GM21447 (cell line): ENCODE measurements at regions not wholly inside any gene's neighbourhood (a gene's known extent, or its start where the extent isn't known, plus 50 kb on each side); places are given as distances from the start of the nearest gene placed in this dataset.
"Not testable (repeated sequence)": the region's sequence is repeated elsewhere in the genome, so short reads cannot be mapped to it uniquely, and the experiment has no call there.

Source experiments
- ATAC-seq: cut with Tn5 transposase; IDR thresholded peaks from one replicate; pipeline ENCODE4 v1.9.1; 2021; ENCODE audit not compliant: unreplicated experiment

GRCh38 chr13:79935121-79935520 is 405.8 kb downstream of the SPRY2 start:
- no peak for ATAC-seq

GRCh38 chr13:79933389-79933788 is 407.5 kb downstream of the SPRY2 start:
- ATAC-seq: no peak

GRCh38 chr13:79932556-79932955 is 408.4 kb downstream of the SPRY2 start:
- no peak for ATAC-seq

DNA sequence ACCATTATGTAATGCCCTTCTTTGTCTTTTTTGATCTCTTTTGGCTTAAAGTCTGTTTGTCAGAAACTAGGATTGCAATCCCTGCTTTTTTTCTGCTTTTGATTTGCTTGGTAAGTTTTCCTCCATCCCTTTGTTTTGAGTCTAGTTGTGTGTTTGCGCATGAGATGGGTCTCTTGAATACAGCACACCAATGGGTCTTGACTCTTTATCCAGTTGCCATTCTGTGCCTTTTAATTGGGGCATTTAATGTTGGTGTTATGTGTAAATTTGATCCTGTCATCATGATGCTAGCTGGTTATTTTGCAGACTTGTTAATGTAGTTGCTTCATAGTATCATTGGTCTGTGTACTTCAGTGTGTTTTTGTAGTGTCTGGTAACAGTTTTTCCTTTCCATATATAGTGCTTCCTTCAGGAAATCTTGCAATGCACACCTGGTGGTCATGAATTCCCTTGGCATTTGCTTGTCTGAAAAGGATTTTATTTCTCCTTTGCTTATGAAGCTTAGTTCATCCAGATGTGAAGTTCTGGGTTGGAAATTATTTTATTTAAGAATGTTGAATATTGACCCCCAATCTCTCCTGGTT is 416.9 kb downstream of the SPRY2 start:
- not testable (repeated sequence) for ATAC-seq

- ATAC-seq: no peak
Observed at GRCh38 chr13:79919091-79919490, 421.8 kb downstream of the SPRY2 start.

DNA sequence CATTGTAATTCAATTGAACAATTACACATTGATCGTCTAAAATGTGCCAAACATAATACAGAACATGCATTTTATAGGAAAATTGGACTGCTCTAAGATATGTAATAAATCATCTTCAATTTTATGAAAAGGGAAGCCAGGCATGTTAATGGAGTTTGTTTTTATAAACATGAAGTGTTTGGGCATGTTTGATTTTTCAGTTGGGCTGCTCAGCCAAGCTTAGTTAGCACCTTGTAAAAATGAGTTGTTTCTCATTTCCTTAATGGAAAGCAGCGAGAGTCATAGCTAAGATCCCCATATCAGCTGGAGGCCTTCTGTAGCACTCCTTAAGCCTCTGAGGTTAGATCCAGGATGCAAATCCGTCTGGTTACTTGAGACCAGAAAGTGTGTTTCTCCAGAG is 422.3 kb downstream of the SPRY2 start:
- ATAC-seq: no peak

GRCh38 chr13:79917628-79918027 is 423.3 kb downstream of the SPRY2 start:
- ATAC-seq: no peak

GRCh38 chr13:79915114-79915811 is 425.7 kb downstream of the SPRY2 start:
- ATAC-seq: no peak

GRCh38 chr13:79913141-79913827 is 427.6 kb downstream of the SPRY2 start:
- no peak for ATAC-seq

- ATAC-seq: no peak
Observed at GRCh38 chr13:79912403-79912802, 428.5 kb downstream of the SPRY2 start.

- ATAC-seq: no peak
Observed at GRCh38 chr13:79910875-79911540, 429.9 kb downstream of the SPRY2 start.

GRCh38 chr13:79909644-79910043 is 428.7 kb downstream of the NDFIP2 start:
- no peak for ATAC-seq

GRCh38 chr13:79908381-79908780 is 427.4 kb downstream of the NDFIP2 start:
- ATAC-seq: no peak

DNA sequence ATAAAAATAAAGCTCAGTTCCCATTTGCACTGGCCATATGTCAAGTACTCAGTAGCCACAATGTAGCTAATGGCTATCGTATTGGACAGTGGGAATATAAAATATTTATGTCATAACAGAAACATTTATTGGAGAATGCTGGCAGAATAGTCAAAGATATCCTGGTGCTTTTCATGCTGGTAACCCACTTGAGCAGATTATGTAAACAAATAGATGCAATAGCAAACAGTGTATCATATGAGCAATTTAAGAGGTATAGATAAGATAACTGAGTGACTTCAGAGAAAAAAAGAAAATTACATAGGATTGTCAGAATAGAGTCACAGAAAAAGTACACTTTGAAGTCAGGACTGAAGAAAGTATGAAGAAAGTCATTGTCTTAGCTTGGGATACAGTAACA is 426.6 kb downstream of the NDFIP2 start:
- ATAC-seq: no peak

- ATAC-seq: no peak
Observed at GRCh38 chr13:79906345-79906744, 425.4 kb downstream of the NDFIP2 start.

- ATAC-seq: no peak
Observed at GRCh38 chr13:79905018-79905417, 424.1 kb downstream of the NDFIP2 start.

- no peak for ATAC-seq
Observed at GRCh38 chr13:79904581-79904980, 423.6 kb downstream of the NDFIP2 start.

DNA sequence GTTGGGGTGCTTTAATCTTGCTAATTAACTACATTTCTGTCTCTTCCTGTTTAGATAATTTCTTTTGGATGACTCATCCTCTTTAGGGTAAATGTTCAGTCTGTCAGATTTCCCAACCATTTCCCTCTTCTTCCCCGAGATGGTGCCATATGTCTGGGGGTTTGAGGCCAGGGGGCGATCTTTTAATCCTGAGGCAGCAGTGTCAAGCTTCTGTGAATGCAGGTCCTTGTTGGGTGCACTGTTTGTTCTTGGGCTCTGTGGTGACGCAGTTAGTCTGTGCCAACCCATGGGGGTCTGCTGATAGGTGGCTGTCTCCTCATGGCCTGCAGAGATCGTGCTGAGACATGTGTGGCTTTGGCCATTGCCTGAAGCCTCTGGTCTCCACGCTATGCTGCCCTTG is 420.4 kb downstream of the NDFIP2 start:
- ATAC-seq: no peak

- no peak for ATAC-seq
Observed at GRCh38 chr13:79900356-79900755, 419.4 kb downstream of the NDFIP2 start.

DNA sequence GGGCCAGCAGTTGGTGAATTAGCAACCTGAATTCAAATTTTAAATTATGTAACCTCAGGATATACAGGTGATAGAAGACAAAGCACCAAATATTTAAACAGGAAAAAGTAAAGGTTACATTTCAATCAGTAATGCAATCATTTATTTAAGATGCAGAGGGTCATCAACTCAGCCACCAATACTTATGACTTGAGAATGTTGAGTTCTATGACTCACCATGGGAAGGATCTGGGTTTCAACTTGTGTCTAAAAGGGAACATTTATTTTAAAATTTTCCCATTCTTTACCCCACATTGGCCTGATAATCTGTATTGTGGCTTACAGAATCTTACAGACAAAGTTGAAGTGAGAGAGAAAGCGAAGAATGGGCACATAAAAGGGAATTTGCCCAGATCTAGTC is 418.0 kb downstream of the NDFIP2 start:
- no peak for ATAC-seq

DNA sequence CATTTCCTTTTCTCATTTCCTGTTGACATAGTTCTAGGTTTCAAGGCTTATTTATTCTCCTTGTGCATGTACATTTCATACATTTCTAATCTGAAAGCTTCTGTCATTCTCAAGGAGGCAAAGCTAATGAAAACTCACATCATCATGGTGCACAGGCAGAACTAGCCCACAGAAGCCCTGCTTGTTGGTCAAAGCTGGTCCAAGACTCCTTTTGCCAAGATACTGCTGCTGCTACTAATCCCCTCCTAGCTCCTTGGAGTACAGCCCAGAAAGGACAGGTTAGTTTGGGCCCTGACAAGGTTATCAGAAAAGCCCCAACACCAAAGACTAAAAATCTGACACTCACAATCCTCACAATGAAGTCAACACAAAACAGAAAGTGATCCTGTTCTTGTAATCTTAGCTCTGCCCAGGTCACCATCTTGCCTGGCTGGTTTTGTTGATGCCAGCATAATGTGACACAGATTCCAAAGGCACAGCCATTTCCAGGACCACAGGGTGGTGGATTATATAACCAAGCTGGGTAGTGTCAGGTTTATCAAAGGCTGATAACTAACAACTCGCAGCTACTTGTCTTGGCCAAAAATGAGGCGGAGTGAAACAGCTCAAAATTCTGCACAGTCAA is 417.4 kb downstream of the NDFIP2 start:
- ATAC-seq: no peak
